ENCODE measurements at regions not wholly inside any gene's neighbourhood (a gene's known extent, or its start where the extent isn't known, plus 50 kb on each side); places are given as distances from the start of the nearest gene placed in this dataset.
A peak's percentile ranks its signal among the peaks of the same experiment; 100 is the strongest.

GRCh38 chr18:4631239-4631638 is 176.1 kb upstream of the DLGAP1 start:
- H3K4me1 ChIP-seq, result no peaks in the 10 kb centered on the region
- DNase-seq (peak in 1 of 2 donors; percentile 25), ATAC-seq (ENCODE audit: low FRiP score in 2 of 2) (no peak)
- H3K4me3 ChIP-seq, result no peak overlapping the region
- TF ChIP-seq POLR2A (IDR thresholded peaks at IDR 0.05) (no peak), EP300 (IDR thresholded peaks at IDR 0.05) (no peak), POLR2AphosphoS5 (IDR thresholded peaks at IDR 0.05) (no peak), CTCF (IDR thresholded peaks at IDR 0.05) (no peak)
- no peaks in the 10 kb centered on the region for H3K9me3 ChIP-seq
- H3K27ac ChIP-seq, result no peak overlapping the region
- no peaks in the 10 kb centered on the region for H3K27me3 ChIP-seq
- no peaks in the 10 kb centered on the region for H3K36me3 ChIP-seq
- 86 to 88% methylated on average over 6 of the region's 6 CpGs for WGBS, 2 donors

GRCh38 chr18:4605212-4605611 is 150.1 kb upstream of the DLGAP1 start:
- ATAC-seq (ENCODE audit: low FRiP score in 2 of 2) (no peak), DNase-seq (no peak)
- Histone ChIP-seq H3K4me3 (no peak overlapping the region), H3K27ac (no peak overlapping the region), H3K27me3 (no peaks in the 10 kb centered on the region), H3K4me1 (no peaks in the 10 kb centered on the region), H3K36me3 (no peaks in the 10 kb centered on the region), H3K9me3 (no peaks in the 10 kb centered on the region)
- whole genome bisulfite sequencing, 2 donors, result 65 to 67% methylated on average over 3 of the region's 3 CpGs
- TF ChIP-seq CTCF (IDR thresholded peaks at IDR 0.05) (no peak), EP300 (IDR thresholded peaks at IDR 0.05) (no peak), POLR2A (IDR thresholded peaks at IDR 0.05) (no peak), POLR2AphosphoS5 (IDR thresholded peaks at IDR 0.05) (no peak)

- Histone ChIP-seq H3K4me3 (no peak overlapping the region), H3K27ac (no peak overlapping the region), H3K36me3 (no peaks in the 10 kb centered on the region), H3K4me1 (no peaks in the 10 kb centered on the region), H3K9me3 (no peaks in the 10 kb centered on the region), H3K27me3 (no peaks in the 10 kb centered on the region)
- ATAC-seq (ENCODE audit: low FRiP score in 2 of 2) (no peak), DNase-seq (no peak)
- TF ChIP-seq POLR2A (IDR thresholded peaks at IDR 0.05), result no peak
- no peak for TF ChIP-seq POLR2AphosphoS5 (IDR thresholded peaks at IDR 0.05)
- TF ChIP-seq EP300 (IDR thresholded peaks at IDR 0.05), result no peak
- TF ChIP-seq CTCF (IDR thresholded peaks at IDR 0.05), result no peak
- 85 to 90% methylated on average over 7 of the region's 7 CpGs for WGBS, 2 donors
Measured at GRCh38 chr18:4603955-4604354, 148.8 kb upstream of the DLGAP1 start.

- Histone ChIP-seq H3K4me3 (no peak overlapping the region), H3K36me3 (no peaks in the 10 kb centered on the region), H3K27ac (no peak overlapping the region), H3K4me1 (no peaks in the 10 kb centered on the region), H3K9me3 (no peaks in the 10 kb centered on the region), H3K27me3 (no peaks in the 10 kb centered on the region)
- TF ChIP-seq POLR2A (IDR thresholded peaks at IDR 0.05) (no peak), EP300 (IDR thresholded peaks at IDR 0.05) (no peak), POLR2AphosphoS5 (IDR thresholded peaks at IDR 0.05) (no peak), CTCF (IDR thresholded peaks at IDR 0.05) (no peak)
- WGBS, 2 donors, result 58 to 62% methylated on average over 4 of the region's 4 CpGs
- ATAC-seq (ENCODE audit: low FRiP score in 2 of 2) (no peak), DNase-seq (no peak)
Measured at GRCh38 chr18:4599312-4599711, 144.2 kb upstream of the DLGAP1 start.

- TF ChIP-seq EP300 (IDR thresholded peaks at IDR 0.05) (no peak), POLR2A (IDR thresholded peaks at IDR 0.05) (no peak), POLR2AphosphoS5 (IDR thresholded peaks at IDR 0.05) (no peak), CTCF (IDR thresholded peaks at IDR 0.05) (no peak)
- Histone ChIP-seq H3K4me1 (no peaks in the 10 kb centered on the region), H3K27ac (no peak overlapping the region), H3K9me3 (no peaks in the 10 kb centered on the region), H3K27me3 (no peaks in the 10 kb centered on the region), H3K36me3 (no peaks in the 10 kb centered on the region), H3K4me3 (no peak overlapping the region)
- no peak for ATAC-seq (ENCODE audit: low FRiP score in 2 of 2)
- no peak for DNase-seq
- WGBS, 2 donors, result 87% methylated on average over 3 of the region's 3 CpGs
Measured at GRCh38 chr18:4597301-4597700, 142.2 kb upstream of the DLGAP1 start.
